Endothelial cell of umbilical vein (primary cell): ENCODE measurements at regions not wholly inside any gene's neighbourhood (a gene's known extent, or its start where the extent isn't known, plus 50 kb on each side); places are given as distances from the start of the nearest gene placed in this dataset.

Experiments
- BruUV-seq: library from RNA; stranded (reverse); fragments of 400-500 nt; replicated peaks from 2 replicates; lab custom pipeline; 2021; lab: Mats Ljungman, UMichigan
- CTCF ChIA-PET: fragments of 300-600, 350-600 bp; sonication (Branson Sonifier 250); formaldehyde crosslinking; loops from one replicate; lab custom pipeline; 2021; ENCODE audit warnings: antibody characterized with exemption, inconsistent platforms; lab: Charles Lee
- POLR2A ChIA-PET: fragments of 300-600, 350-600 bp; sonication (Branson Sonifier 250); formaldehyde crosslinking; loops from one replicate; lab custom pipeline; 2021; ENCODE audit warnings: antibody characterized with exemption, inconsistent platforms; lab: Charles Lee
- DNase-seq: peaks from one replicate; pipeline ENCODE4 v3.0.0-alpha.2; 2011; ENCODE audit warnings: low read depth, low spot score
- FAIRE-seq: peaks from 2 replicates; lab custom pipeline; 2011; peaks lifted over from hg19 to GRCh38; lab: Jason Lieb, UNC
- H2AFZ ChIP-seq: 2 replicates; pipeline ENCODE4 v1.6.0; 2012; ENCODE audit warnings: low read depth, low read length, control low read depth, inconsistent platforms
- H3K27ac ChIP-seq: 2 replicates; pipeline ENCODE4 v1.5.1; 2011; ENCODE audit warnings: low read depth, mild to moderate bottlenecking, control low read depth, low read length, moderate library complexity; ENCODE audit not compliant: insufficient read depth
- H3K27me3 ChIP-seq, 2 experiments: 2 replicates each; pipeline versions ENCODE4 v1.6.0 to v1.6.1; 2011; ENCODE audit warnings: low read length in 2 of 2, mixed read lengths in 1 of 2; ENCODE audit not compliant: control insufficient read depth in 2 of 2, insufficient read depth in 2 of 2
- H3K36me3 ChIP-seq, 2 experiments: 2 replicates in 1 of 2; 3 replicates in 1 of 2; pipeline ENCODE4 v1.5.1; 2011; ENCODE audit warnings: low read length in 2 of 2, mild to moderate bottlenecking in 1 of 2, moderate library complexity in 1 of 2; ENCODE audit not compliant: control insufficient read depth in 2 of 2, insufficient read depth in 2 of 2; ENCODE audit errors: extremely low read depth in 1 of 2
- H3K4me1 ChIP-seq: 3 replicates; pipeline ENCODE4 v1.5.1; 2011; ENCODE audit warnings: mild to moderate bottlenecking, low read length; ENCODE audit not compliant: control insufficient read depth, insufficient read depth; ENCODE audit errors: extremely low read depth
- H3K4me2 ChIP-seq: 2 replicates; pipeline ENCODE4 v1.6.1; 2011; ENCODE audit warnings: low read length, control low read depth, mixed read lengths; ENCODE audit not compliant: insufficient read depth
- H3K4me3 ChIP-seq, 3 experiments: fragments of 200-600 bp in 1 of 3; sonication (generic), shearing (Covaris generic) in 1 of 3; replicated peaks in 1 of 3; 2 replicates each; pipeline ENCODE4 v1.5.1; 2011 to 2016; ENCODE audit warnings: control low read depth in 3 of 3, low read length in 3 of 3, mild to moderate bottlenecking in 2 of 3, inconsistent platforms in 1 of 3, low read depth in 1 of 3, moderate library complexity in 1 of 3; ENCODE audit not compliant: insufficient read depth in 1 of 3
- H3K79me2 ChIP-seq: 2 replicates; pipeline ENCODE4 v1.6.0; 2012; ENCODE audit warnings: low read length, inconsistent platforms; ENCODE audit not compliant: control insufficient read depth, insufficient read depth
- H3K9ac ChIP-seq: replicated peaks from 2 replicates; pipeline ENCODE3; 2011; ENCODE audit warnings: low read length, control low read depth; ENCODE audit not compliant: insufficient read depth; ENCODE audit errors: extremely low read depth
- H3K9me1 ChIP-seq: replicated peaks from 3 replicates; pipeline ENCODE4 v1.6.0; 2011; ENCODE audit warnings: mild to moderate bottlenecking, low read length; ENCODE audit not compliant: control insufficient read depth, insufficient read depth; ENCODE audit errors: extremely low read depth
- H3K9me3 ChIP-seq: replicated peaks from 2 replicates; pipeline ENCODE4 v1.5.1; 2012; ENCODE audit warnings: low read length, inconsistent platforms; ENCODE audit not compliant: control insufficient read depth, insufficient read depth
- H4K20me1 ChIP-seq: replicated peaks from 2 replicates; pipeline ENCODE3; 2011; ENCODE audit warnings: mild to moderate bottlenecking, low read length; ENCODE audit not compliant: control insufficient read depth, insufficient read depth; ENCODE audit errors: extremely low read depth
- EZH2 ChIP-seq: IDR thresholded peaks from 2 replicates; pipeline ENCODE4 v1.6.1; 2012; ENCODE audit warnings: borderline replicate concordance, low read depth, mild to moderate bottlenecking, moderate library complexity, low read length, inconsistent platforms; ENCODE audit not compliant: severe bottlenecking
- FOS ChIP-seq: IDR thresholded peaks from 2 replicates; pipeline ENCODE4 v1.6.1; 2011; ENCODE audit warnings: mild to moderate bottlenecking, low read length, moderate library complexity, borderline replicate concordance; ENCODE audit not compliant: insufficient read depth
- JUN ChIP-seq: IDR thresholded peaks from 2 replicates; pipeline ENCODE4 v1.6.1; 2011; ENCODE audit warnings: borderline replicate concordance, low read depth; ENCODE audit not compliant: insufficient read length, insufficient read depth
- MYC ChIP-seq: IDR thresholded peaks from one replicate; pipeline ENCODE4 v1.6.1; 2011; ENCODE audit warnings: mild to moderate bottlenecking, low read depth, low read length
- POLR2A ChIP-seq: IDR thresholded peaks from 2 replicates; pipeline ENCODE4 v1.6.1; 2012; ENCODE audit warnings: low read depth, mild to moderate bottlenecking, control low read depth, low read length
- dilution Hi-C: fragments of 300-500 bp; cut with MboI; formaldehyde crosslinking; loops from one replicate; pipeline ENCODE4 v1.15.0; 2019; ENCODE audit warnings: low sequenced_read_pairs; ENCODE audit not compliant: extremely low pct_ligation_motif_present
- intact Hi-C: fragments of 100-400 bp; cut with micrococcal nuclease; formaldehyde crosslinking; loops from one replicate; pipeline ENCODE4 v1.10.0; 2022
- TF ChIP-seq, protein P1 (sequence below): IDR thresholded peaks from 2 replicates; pipeline ENCODE4 v1.6.1; 2011; ENCODE audit not compliant: insufficient read depth, insufficient read length
- TF ChIP-seq, protein P2 (sequence below), 2 donors: IDR thresholded peaks; 1 replicate in 1 of 2; 2 replicates in 1 of 2; pipeline ENCODE4 v1.5.1; 2011; ENCODE audit warnings: low read length in 2 of 2, mild to moderate bottlenecking in 2 of 2, moderate library complexity in 2 of 2, control low read depth in 1 of 2, inconsistent platforms in 1 of 2, low read depth in 1 of 2; ENCODE audit not compliant: insufficient read depth in 1 of 2; ENCODE audit errors: extremely low read depth in 1 of 2

DNA sequence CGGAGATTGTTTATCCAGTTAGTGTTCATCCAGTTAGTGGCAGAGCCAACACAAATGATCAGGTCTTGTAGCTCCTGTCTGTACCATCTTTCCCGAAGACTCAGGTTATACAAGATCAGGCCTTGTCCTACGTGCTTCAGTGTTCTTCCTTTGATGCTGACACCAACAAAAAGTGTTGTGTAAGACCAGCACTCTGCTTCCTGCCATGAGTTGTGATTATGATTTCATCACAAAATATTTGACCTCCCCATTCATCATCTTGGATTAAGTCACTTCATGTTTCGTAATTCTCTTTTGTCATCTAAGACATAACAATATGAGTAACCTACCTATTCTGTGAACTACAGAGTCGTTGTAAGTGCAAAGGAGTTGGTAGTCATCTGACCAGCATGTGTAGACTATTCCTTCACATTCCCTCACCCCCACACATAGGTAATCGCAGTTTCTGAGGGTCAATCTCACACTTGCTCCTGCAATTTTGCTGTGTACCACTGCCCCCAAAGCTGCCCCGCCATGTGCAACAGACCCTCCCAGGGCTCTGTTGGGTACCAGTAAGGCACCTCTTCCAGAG lies 135.6 kb upstream of the SLC22A23 start:
- Histone ChIP-seq H3K27ac (no peak overlapping the region), H4K20me1 (no peaks in the 10 kb centered on the region), H3K4me1 (peaks cover 6% of the 10 kb centered on the region), H3K27me3 (peaks cover 0 to 3% of the 10 kb centered on the region in 2 experiments), H3K4me3 (no peak overlapping the region), H3K79me2 (no peaks in the 10 kb centered on the region), H3K9me3 (no peaks in the 10 kb centered on the region), H3K4me2 (no peak overlapping the region), H3K36me3 (no peaks in the 10 kb centered on the region), H2AFZ (peak overlapping the region; percentile 79), H3K9me1 (no peaks in the 10 kb centered on the region), H3K9ac (no peak overlapping the region)
- FAIRE-seq (peak; percentile 12), DNase-seq (peak; percentile 71)
- intact Hi-C loops: no loop called here
- POLR2A ChIA-PET: no interaction called here
- BruUV-seq: no TSS peak
- CTCF ChIA-PET: no interaction called here
- dilution Hi-C loops: no loop called here
- TF ChIP-seq POLR2A (no peak), JUN (peak; percentile 26), FOS (peak; percentile 44)
- TF ChIP-seq, protein P1, sequence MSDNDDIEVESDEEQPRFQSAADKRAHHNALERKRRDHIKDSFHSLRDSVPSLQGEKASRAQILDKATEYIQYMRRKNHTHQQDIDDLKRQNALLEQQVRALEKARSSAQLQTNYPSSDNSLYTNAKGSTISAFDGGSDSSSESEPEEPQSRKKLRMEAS: no peak

DNA sequence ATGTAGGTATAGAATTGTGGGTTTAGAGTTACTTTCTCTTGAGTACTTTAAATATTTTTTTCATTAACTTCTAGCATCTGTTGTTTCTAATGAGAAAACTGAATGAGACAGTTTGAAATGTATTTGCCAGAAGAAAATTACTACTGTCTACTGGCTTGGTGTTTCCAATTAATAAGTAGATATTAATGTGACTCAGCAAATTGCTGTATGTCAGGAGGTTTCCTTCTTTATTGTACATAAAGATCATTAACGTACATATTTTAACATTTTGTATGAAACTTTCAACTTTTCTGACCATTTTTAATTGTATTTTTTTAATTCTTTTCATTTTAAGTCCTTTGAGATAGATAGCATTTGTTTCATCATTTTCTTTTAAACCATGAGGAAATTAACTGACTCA lies 135.1 kb upstream of the SLC22A23 start:
- Histone ChIP-seq H3K4me2 (no peak overlapping the region), H3K9me1 (no peaks in the 10 kb centered on the region), H3K4me1 (peaks cover 6% of the 10 kb centered on the region), H3K36me3 (no peaks in the 10 kb centered on the region), H3K79me2 (no peaks in the 10 kb centered on the region), H3K9me3 (no peaks in the 10 kb centered on the region), H3K27me3 (no peaks in the 10 kb centered on the region), H4K20me1 (no peaks in the 10 kb centered on the region), H2AFZ (peak overlapping the region; percentile 79), H3K9ac (no peak overlapping the region), H3K27ac (no peak overlapping the region), H3K4me3 (no peak overlapping the region)
- intact Hi-C loops (no loop called here), dilution Hi-C loops (no loop called here)
- BruUV-seq: no TSS peak
- ChIA-PET CTCF (no interaction called here), POLR2A (no interaction called here)
- DNase-seq (no peak), FAIRE-seq (peak; percentile 70)
- TF ChIP-seq, protein P1: no peak
- TF ChIP-seq, protein P2, sequence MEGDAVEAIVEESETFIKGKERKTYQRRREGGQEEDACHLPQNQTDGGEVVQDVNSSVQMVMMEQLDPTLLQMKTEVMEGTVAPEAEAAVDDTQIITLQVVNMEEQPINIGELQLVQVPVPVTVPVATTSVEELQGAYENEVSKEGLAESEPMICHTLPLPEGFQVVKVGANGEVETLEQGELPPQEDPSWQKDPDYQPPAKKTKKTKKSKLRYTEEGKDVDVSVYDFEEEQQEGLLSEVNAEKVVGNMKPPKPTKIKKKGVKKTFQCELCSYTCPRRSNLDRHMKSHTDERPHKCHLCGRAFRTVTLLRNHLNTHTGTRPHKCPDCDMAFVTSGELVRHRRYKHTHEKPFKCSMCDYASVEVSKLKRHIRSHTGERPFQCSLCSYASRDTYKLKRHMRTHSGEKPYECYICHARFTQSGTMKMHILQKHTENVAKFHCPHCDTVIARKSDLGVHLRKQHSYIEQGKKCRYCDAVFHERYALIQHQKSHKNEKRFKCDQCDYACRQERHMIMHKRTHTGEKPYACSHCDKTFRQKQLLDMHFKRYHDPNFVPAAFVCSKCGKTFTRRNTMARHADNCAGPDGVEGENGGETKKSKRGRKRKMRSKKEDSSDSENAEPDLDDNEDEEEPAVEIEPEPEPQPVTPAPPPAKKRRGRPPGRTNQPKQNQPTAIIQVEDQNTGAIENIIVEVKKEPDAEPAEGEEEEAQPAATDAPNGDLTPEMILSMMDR (IDR thresholded peaks at IDR 0.05; ENCODE audit: extremely low read depth in 1 of 2, insufficient read depth in 1 of 2, low read depth in 1 of 2, low read length in 2 of 2): no peak
- TF ChIP-seq POLR2A (no peak), FOS (no peak), MYC (no peak), EZH2 (no peak)
